ENCODE measurements at regions not wholly inside any gene's neighbourhood (a gene's known extent, or its start where the extent isn't known, plus 50 kb on each side); places are given as distances from the start of the nearest gene placed in this dataset.

DNA sequence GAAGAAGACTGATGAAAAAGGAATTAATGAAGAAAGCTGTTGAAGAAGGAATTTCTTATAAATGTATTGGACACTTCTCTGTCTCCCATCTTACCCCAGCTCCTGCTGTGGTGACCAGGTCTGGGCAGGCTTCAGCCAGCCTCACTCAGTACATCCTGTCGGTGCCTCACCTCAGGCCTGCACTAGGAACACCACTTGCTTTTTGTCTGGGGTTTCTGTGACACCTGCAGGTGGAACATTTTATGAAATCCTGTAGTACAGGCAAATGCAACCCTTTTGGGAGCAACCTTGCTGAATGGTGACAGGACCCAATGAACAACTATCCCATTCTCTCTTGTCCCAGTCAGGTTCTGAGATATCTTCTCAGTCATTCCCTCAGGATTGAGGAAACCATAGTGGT lies 129.7 kb downstream of the PRDM13 start:
- FAIRE-seq: no peak
- TF ChIP-seq, protein P1, sequence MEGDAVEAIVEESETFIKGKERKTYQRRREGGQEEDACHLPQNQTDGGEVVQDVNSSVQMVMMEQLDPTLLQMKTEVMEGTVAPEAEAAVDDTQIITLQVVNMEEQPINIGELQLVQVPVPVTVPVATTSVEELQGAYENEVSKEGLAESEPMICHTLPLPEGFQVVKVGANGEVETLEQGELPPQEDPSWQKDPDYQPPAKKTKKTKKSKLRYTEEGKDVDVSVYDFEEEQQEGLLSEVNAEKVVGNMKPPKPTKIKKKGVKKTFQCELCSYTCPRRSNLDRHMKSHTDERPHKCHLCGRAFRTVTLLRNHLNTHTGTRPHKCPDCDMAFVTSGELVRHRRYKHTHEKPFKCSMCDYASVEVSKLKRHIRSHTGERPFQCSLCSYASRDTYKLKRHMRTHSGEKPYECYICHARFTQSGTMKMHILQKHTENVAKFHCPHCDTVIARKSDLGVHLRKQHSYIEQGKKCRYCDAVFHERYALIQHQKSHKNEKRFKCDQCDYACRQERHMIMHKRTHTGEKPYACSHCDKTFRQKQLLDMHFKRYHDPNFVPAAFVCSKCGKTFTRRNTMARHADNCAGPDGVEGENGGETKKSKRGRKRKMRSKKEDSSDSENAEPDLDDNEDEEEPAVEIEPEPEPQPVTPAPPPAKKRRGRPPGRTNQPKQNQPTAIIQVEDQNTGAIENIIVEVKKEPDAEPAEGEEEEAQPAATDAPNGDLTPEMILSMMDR (IDR thresholded peaks at IDR 0.05; ENCODE audit: insufficient read depth, missing control alignments): no peak

DNA sequence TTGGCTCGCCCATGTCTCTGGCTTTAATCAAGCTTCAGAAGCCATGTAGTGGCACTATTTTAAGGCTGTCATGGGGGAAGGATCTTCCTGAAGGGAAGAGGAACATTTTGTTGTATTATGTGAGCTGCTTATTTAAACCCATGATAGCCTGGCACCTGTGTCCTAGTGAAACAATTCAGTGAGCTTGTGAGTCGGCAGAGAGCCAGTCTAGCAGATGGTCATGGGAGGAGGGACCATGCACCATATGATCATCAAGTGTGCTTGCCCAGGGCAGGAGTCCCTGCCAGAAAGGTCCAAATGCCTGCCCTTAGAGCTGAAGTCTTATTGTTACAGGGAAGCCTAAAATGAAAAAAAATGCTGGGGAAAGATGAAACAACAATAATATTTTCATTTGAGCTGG lies 132.9 kb downstream of the PRDM13 start:
- FAIRE-seq (no peak), DNase-seq (ENCODE audit: insufficient read length, low spot score) (no peak)
- TF ChIP-seq, protein P1 (IDR thresholded peaks at IDR 0.05; ENCODE audit: insufficient read depth, missing control alignments): no peak

More for the DNA sequence above, 129.7 kb downstream of the PRDM13 start:
- no peak for DNase-seq (ENCODE audit: insufficient read length, low spot score)

GRCh38 chr6:99741092-99741491 lies 134.5 kb downstream of the PRDM13 start:
- DNase-seq (ENCODE audit: insufficient read length, low spot score) (no peak), FAIRE-seq (no peak)
- TF ChIP-seq, protein P1 (IDR thresholded peaks at IDR 0.05; ENCODE audit: insufficient read depth, missing control alignments): no peak

- TF ChIP-seq, protein P1 (IDR thresholded peaks at IDR 0.05; ENCODE audit: insufficient read depth, missing control alignments): no peak
- FAIRE-seq (no peak), DNase-seq (ENCODE audit: insufficient read length, low spot score) (no peak)
Measured at GRCh38 chr6:99743647-99744046, 137.0 kb downstream of the PRDM13 start.

GRCh38 chr6:99745651-99746050 lies 139.0 kb downstream of the PRDM13 start:
- FAIRE-seq: no peak
- TF ChIP-seq, protein P1 (IDR thresholded peaks at IDR 0.05; ENCODE audit: insufficient read depth, missing control alignments): no peak

GRCh38 chr6:99746261-99746895 lies 139.7 kb downstream of the PRDM13 start:
- DNase-seq (ENCODE audit: insufficient read length, low spot score) (peak; percentile 16), FAIRE-seq (peak; percentile 94)
- TF ChIP-seq, protein P1 (IDR thresholded peaks at IDR 0.05; ENCODE audit: insufficient read depth, missing control alignments): peak; percentile 82

More at GRCh38 chr6:99745651-99746050, 139.0 kb downstream of the PRDM13 start:
- no peak for DNase-seq (ENCODE audit: insufficient read length, low spot score)

GRCh38 chr6:99761711-99762110 lies 155.1 kb downstream of the PRDM13 start:
- TF ChIP-seq, protein P1 (IDR thresholded peaks at IDR 0.05; ENCODE audit: insufficient read depth, missing control alignments): no peak
- DNase-seq (ENCODE audit: insufficient read length, low spot score) (no peak), FAIRE-seq (no peak)
